ENCODE measurements at regions not wholly inside any gene's neighbourhood (a gene's known extent, or its start where the extent isn't known, plus 50 kb on each side); places are given as distances from the start of the nearest gene placed in this dataset.

GRCh38 chr18:73983970-73984369 is 163.7 kb downstream of the FBXO15 start:
- Mint-ChIP-seq H3K4me1 (no peaks in the 10 kb centered on the region), H3K4me3 (no peak overlapping the region), H3K9me3 (peaks cover 4 to 14% (median 7%) of the 10 kb centered on the region in 7 donors), H3K27ac (peak overlapping the region in 2 of 6 donors; percentile 23 to 46), H3K27me3 (peaks cover 0 to 11% (median under 1%) of the 10 kb centered on the region in 3 donors), H3K36me3 (peaks cover 0 to 12% of the 10 kb centered on the region in 2 donors)
- no peak for ATAC-seq (ENCODE audit: low read depth in 2 of 2)
- DNase-seq = no peak

DNA sequence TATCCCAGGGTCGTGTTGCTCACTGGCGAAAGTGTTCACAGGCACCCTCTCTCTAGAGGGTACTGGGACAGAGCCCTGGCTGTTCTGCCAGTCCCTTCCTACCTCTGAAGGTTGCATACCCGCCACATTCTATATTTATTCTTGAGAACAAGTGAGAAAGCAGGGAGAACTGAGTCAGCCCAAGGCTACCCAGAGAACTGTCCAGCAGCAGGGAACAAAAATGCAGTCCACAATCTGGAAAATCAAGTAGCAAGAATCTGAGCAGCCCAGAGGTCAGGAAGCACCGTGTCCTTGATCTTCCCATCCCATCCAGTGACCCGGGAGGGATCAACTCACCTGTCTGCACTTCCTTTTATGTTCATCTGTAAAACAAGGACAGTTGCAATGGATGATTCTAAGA is 164.1 kb downstream of the FBXO15 start:
- no peak overlapping the region for H3K4me3 Mint-ChIP-seq
- DNase-seq = no peak
- peaks cover 4 to 13% (median 7%) of the 10 kb centered on the region in 7 donors for H3K9me3 Mint-ChIP-seq
- H3K4me1 Mint-ChIP-seq = no peaks in the 10 kb centered on the region
- H3K27ac Mint-ChIP-seq = peak overlapping the region in 1 of 6 donors; percentile 46
- ATAC-seq (ENCODE audit: low read depth in 2 of 2) = no peak
- H3K36me3 Mint-ChIP-seq = peaks cover 0 to 11% of the 10 kb centered on the region in 2 donors
- peaks cover 0 to 15% (median 6%) of the 10 kb centered on the region in 3 donors for H3K27me3 Mint-ChIP-seq

DNA sequence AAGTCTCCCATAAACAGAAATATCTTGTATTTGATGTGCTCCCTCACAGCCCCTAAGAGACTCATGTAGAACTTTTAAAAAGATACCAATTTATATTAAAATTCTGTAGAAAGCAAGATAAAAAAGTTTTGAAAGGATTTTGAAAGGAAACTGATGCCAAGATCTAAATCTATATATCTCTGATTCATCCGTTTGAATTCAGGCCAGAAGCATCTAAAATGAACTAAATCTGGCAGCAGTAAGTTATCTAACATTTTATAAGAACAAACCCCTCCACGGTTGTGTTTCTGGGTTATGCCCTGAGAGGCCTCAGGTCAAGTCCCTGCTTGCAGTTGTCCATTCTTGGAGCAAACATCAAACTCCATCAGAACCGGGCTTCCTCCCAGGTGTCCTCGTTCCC is 165.8 kb downstream of the FBXO15 start:
- Mint-ChIP-seq H3K27me3 (peaks cover 0 to 20% (median 7%) of the 10 kb centered on the region in 3 donors), H3K4me1 (no peaks in the 10 kb centered on the region), H3K4me3 (no peak overlapping the region), H3K27ac (no peak overlapping the region), H3K9me3 (no peaks in the 10 kb centered on the region), H3K36me3 (no peaks in the 10 kb centered on the region)
- DNase-seq = no peak
- ATAC-seq (ENCODE audit: low read depth in 2 of 2) = no peak

DNA sequence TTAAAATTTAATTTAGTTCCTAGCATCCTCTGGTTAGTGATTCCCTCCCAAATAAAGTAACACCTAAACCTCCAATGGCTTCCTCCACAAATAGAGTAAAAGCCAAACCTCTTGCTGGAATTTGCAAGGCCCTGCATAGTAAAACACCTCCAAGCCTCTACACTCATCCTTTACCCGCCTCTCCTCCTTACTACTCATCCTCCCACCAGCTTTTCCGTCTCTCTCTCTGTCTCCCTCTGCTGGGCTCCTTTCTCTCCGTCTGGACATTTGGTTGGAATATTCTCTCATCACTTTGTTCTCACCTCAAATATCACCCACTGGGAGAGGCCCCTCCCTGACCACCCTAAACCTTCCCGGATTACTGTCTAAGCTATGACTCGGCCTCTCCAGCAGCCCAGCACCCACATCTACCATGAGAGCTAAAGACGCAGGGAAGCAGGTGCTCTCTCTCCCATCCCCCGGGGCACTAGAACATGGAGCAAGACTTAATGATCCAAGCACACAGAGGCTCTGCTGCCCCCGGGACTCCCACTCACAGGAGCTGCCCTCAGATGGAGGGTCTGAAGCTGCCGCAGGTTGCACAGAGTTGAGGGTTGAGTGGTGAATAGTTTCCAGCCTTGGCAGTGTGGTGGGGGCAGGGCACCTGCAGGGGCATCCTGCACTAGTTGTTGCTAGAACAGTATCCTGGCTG is 167.2 kb downstream of the FBXO15 start:
- Mint-ChIP-seq H3K36me3 (no peaks in the 10 kb centered on the region), H3K27ac (no peak overlapping the region), H3K4me1 (peaks cover 0 to under 1% (median 0%) of the 10 kb centered on the region in 3 donors), H3K9me3 (no peaks in the 10 kb centered on the region), H3K4me3 (no peak overlapping the region), H3K27me3 (peaks cover 0 to 20% (median 7%) of the 10 kb centered on the region in 3 donors)
- no peak for ATAC-seq (ENCODE audit: low read depth in 2 of 2)
- DNase-seq = no peak

DNA sequence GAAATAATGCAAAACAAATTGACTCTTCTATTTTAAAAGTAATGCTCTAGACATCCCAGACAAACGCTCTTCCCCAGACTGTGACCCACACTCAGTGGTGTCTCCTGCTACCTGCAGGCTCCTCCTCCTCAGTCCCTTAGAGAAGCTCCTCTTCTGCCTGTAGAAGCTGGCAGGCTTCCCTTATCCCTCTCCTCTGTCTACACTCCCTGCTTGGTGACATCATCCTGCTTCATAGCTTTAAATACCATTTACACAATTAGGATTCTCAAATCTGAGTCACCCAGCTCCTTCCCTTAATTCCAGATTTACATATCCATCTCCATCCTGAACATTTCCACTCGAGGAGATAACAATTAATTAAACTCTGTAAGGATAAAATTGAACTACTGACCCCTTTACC is 167.9 kb downstream of the FBXO15 start:
- no peak overlapping the region for H3K4me3 Mint-ChIP-seq
- no peak for DNase-seq
- H3K27me3 Mint-ChIP-seq = peaks cover 0 to 20% (median 7%) of the 10 kb centered on the region in 3 donors
- H3K4me1 Mint-ChIP-seq = peaks cover 5 to 8% (median 6%) of the 10 kb centered on the region in 3 donors
- H3K36me3 Mint-ChIP-seq = no peaks in the 10 kb centered on the region
- H3K9me3 Mint-ChIP-seq = no peaks in the 10 kb centered on the region
- no peak for ATAC-seq (ENCODE audit: low read depth in 2 of 2)
- peak overlapping the region in 2 of 6 donors; percentile 14 to 43 for H3K27ac Mint-ChIP-seq

DNA sequence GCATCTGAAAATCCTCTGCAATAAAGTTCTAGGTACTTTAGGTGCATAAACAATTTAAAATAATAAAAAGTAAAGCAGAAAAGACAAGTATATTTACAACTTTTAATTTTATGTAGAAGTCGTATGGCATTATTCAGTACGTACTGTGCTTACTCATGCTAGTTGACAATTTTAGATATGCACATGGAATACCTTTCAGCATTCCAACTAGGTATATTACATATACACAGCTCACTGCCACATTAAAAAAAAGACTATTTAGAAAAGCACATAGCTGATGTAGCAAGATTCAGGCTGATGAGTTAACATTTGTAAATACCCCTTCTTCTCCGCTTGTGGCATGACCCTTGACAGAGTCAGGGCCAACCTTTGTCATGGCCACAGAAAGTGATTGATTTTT is 171.2 kb downstream of the FBXO15 start:
- Mint-ChIP-seq H3K27ac (no peak overlapping the region), H3K36me3 (no peaks in the 10 kb centered on the region), H3K27me3 (peaks cover 8 to 32% (median 21%) of the 10 kb centered on the region in 3 donors), H3K4me3 (no peak overlapping the region), H3K9me3 (no peaks in the 10 kb centered on the region), H3K4me1 (peaks cover 5 to 10% (median 6%) of the 10 kb centered on the region in 3 donors)
- ATAC-seq (ENCODE audit: low read depth in 2 of 2) = no peak
- DNase-seq = no peak

DNA sequence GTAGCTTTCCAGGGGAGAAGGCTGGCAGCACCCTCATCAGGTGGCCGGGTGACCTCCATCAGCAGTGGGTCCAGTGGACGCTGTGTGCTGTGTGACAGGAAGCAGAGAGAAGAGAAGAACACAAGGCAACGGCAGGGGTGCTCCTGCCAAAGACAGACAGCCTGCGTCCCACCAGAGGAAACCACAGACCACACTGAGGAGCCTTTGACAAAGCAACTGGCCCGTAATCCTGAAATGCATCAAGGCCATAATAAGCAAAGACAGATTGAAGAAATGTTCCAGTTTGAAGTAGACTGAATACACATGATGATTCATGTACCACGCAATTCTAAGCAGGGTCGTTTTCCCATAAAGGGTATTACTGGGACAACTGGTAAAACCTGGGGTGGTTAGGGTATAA is 172.4 kb downstream of the FBXO15 start:
- peak overlapping the region in 2 of 6 donors; percentile 33 to 39 for H3K27ac Mint-ChIP-seq
- H3K9me3 Mint-ChIP-seq = no peaks in the 10 kb centered on the region
- H3K4me3 Mint-ChIP-seq = no peak overlapping the region
- peaks cover 8 to 27% (median 21%) of the 10 kb centered on the region in 3 donors for H3K27me3 Mint-ChIP-seq
- no peaks in the 10 kb centered on the region for H3K36me3 Mint-ChIP-seq
- DNase-seq (no peak), ATAC-seq (ENCODE audit: low read depth in 2 of 2) (no peak)
- peaks cover 5 to 10% (median 6%) of the 10 kb centered on the region in 3 donors for H3K4me1 Mint-ChIP-seq

- H3K4me3 Mint-ChIP-seq = no peak overlapping the region
- ATAC-seq (ENCODE audit: low read depth in 2 of 2) = no peak
Measured at GRCh38 chr18:73973972-73974371, 173.7 kb downstream of the FBXO15 start.

DNA sequence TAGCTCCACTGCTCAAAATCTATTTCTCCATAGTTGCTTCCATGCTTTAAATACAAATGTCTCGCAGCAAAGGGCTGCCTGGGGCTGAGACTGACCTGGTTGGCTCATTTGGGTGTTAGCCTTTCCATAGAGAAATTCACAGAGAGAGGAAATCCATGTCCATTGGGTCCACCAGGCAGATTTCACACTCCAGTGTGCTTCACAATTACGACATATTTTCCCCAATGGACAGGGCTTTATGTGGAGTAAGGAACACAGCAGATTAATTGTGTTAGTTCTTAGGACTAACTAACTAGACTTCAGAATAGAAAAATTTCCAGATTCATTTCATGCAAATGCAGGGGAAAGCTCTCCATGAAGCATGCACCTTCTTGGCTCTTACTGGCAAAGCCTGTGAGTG is 180.7 kb downstream of the FBXO15 start:
- H3K27ac Mint-ChIP-seq = no peak overlapping the region

More at GRCh38 chr18:73973972-73974371, 173.7 kb downstream of the FBXO15 start:
- Mint-ChIP-seq H3K27me3 (peaks cover 8 to 21% (median 20%) of the 10 kb centered on the region in 3 donors), H3K36me3 (no peaks in the 10 kb centered on the region), H3K27ac (peak overlapping the region in 1 of 6 donors; percentile 4), H3K4me1 (peaks cover 5 to 10% (median 6%) of the 10 kb centered on the region in 3 donors), H3K9me3 (no peaks in the 10 kb centered on the region)
- DNase-seq = no peak

DNA sequence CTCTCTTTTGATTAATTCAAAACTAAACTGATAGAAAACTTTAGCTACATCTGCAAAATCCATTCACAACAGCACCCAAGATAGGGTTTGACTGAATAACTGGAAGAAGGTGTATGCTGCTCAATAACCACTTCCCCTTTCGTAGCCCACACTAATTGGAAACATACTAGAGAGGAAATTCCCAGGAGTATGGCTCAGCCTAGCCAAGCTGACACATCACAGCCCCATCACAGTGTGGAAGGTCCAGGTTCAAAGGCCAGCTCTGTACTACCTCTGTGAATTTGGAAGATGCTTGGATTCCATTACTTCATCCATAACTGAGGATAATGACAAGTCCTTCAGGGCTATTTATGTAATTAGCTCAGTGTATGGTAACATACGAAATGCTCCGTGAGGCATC is 185.4 kb downstream of the FBXO15 start:
- peaks cover 0 to 10% (median 7%) of the 10 kb centered on the region in 7 donors for H3K9me3 Mint-ChIP-seq
- H3K4me1 Mint-ChIP-seq = peaks cover 7 to 30% (median 10%) of the 10 kb centered on the region in 3 donors
- peak; percentile 83 to 89 for ATAC-seq (ENCODE audit: low read depth in 2 of 2)
- DNase-seq = peak; percentile 5
- peak overlapping the region in 1 of 6 donors; percentile 19 for H3K27ac Mint-ChIP-seq
- H3K36me3 Mint-ChIP-seq = no peaks in the 10 kb centered on the region
- peaks cover 0 to 9% (median 0%) of the 10 kb centered on the region in 3 donors for H3K27me3 Mint-ChIP-seq
- no peak overlapping the region for H3K4me3 Mint-ChIP-seq

More for the DNA sequence above, 180.7 kb downstream of the FBXO15 start:
- no peak for DNase-seq
- Mint-ChIP-seq H3K36me3 (no peaks in the 10 kb centered on the region), H3K9me3 (peaks cover 0 to 8% (median 7%) of the 10 kb centered on the region in 7 donors), H3K27me3 (peaks cover 0 to 5% (median 1%) of the 10 kb centered on the region in 3 donors), H3K4me3 (no peak overlapping the region), H3K4me1 (peaks cover 3 to 12% (median 3%) of the 10 kb centered on the region in 3 donors)
- no peak for ATAC-seq (ENCODE audit: low read depth in 2 of 2)

GRCh38 chr18:73961804-73962203 is 185.8 kb downstream of the FBXO15 start:
- no peaks in the 10 kb centered on the region for H3K36me3 Mint-ChIP-seq
- ATAC-seq (ENCODE audit: low read depth in 2 of 2) (no peak), DNase-seq (no peak)
- peaks cover 0 to 9% (median 0%) of the 10 kb centered on the region in 3 donors for H3K27me3 Mint-ChIP-seq
- peak overlapping the region in 1 of 8 donors; percentile 57 for H3K4me3 Mint-ChIP-seq
- peak overlapping the region in 2 of 6 donors; percentile 0 to 19 for H3K27ac Mint-ChIP-seq
- peaks cover 7 to 30% (median 10%) of the 10 kb centered on the region in 3 donors for H3K4me1 Mint-ChIP-seq
- peaks cover 0 to 10% (median 7%) of the 10 kb centered on the region in 7 donors for H3K9me3 Mint-ChIP-seq

- H3K4me3 Mint-ChIP-seq = no peak overlapping the region
- peaks cover 14 to 49% (median 24%) of the 10 kb centered on the region in 3 donors for H3K4me1 Mint-ChIP-seq
- no peaks in the 10 kb centered on the region for H3K36me3 Mint-ChIP-seq
- DNase-seq (no peak), ATAC-seq (ENCODE audit: low read depth in 2 of 2) (no peak)
- H3K27ac Mint-ChIP-seq = no peak overlapping the region
- peaks cover 0 to 9% (median 0%) of the 10 kb centered on the region in 3 donors for H3K27me3 Mint-ChIP-seq
- H3K9me3 Mint-ChIP-seq = peaks cover 0 to 7% (median 0%) of the 10 kb centered on the region in 7 donors
Measured at GRCh38 chr18:73959352-73959751, 188.3 kb downstream of the FBXO15 start.

GRCh38 chr18:73954268-73954667 is 193.4 kb downstream of the FBXO15 start:
- H3K4me3 Mint-ChIP-seq = peak overlapping the region in 7 of 8 donors; percentile 61 to 83 (median 73)
- H3K36me3 Mint-ChIP-seq = no peaks in the 10 kb centered on the region
- peaks cover 0 to 4% (median 0%) of the 10 kb centered on the region in 3 donors for H3K27me3 Mint-ChIP-seq
- peaks cover 15 to 48% (median 22%) of the 10 kb centered on the region in 3 donors for H3K4me1 Mint-ChIP-seq
- H3K9me3 Mint-ChIP-seq = peaks cover 0 to 7% (median 0%) of the 10 kb centered on the region in 7 donors
- DNase-seq (peak; percentile 31), ATAC-seq (ENCODE audit: low read depth in 2 of 2) (peak; percentile 78 to 85)
- H3K27ac Mint-ChIP-seq = peak overlapping the region in 5 of 6 donors; percentile 23 to 89 (median 74)
